Testis (tissue), 2 donors: ENCODE measurements at regions not wholly inside any gene's neighbourhood (a gene's known extent, or its start where the extent isn't known, plus 50 kb on each side); places are given as distances from the start of the nearest gene placed in this dataset.

Experiments used
- DNase-seq: peaks from one replicate; pipeline ENCODE4 v3.0.0-alpha.2; 2019
- H3K27ac ChIP-seq, 2 donors: fragments of 200-600 bp; sonication (generic); one replicate each; pipeline ENCODE4 v1.5.1; 2019
- H3K27me3 ChIP-seq: fragments of 200-600 bp; sonication (generic); one replicate; pipeline ENCODE4 v1.5.1; 2019
- H3K36me3 ChIP-seq: fragments of 200-600 bp; sonication (generic); one replicate; pipeline ENCODE4 v1.5.1; 2017; ENCODE audit warnings: low read depth; ENCODE audit errors: missing control alignments
- H3K4me1 ChIP-seq: fragments of 200-600 bp; sonication (generic); one replicate; pipeline ENCODE4 v1.5.1; 2019
- H3K4me3 ChIP-seq, 2 donors: fragments of 200-600 bp; sonication (generic); one replicate each; pipeline ENCODE4 v1.5.1; 2017 to 2019
- H3K9me3 ChIP-seq: fragments of 200-600 bp; sonication (generic); one replicate; pipeline ENCODE4 v1.5.1; 2017
- CTCF ChIP-seq, 3 experiments: fragments of 450-650 bp in 2 of 3; fragments of 200-600 bp in 1 of 3; sonication (generic) in 1 of 3; IDR thresholded peaks; one replicate each; pipeline ENCODE4 v1.5.1; 2016 to 2019; ENCODE audit warnings: antibody characterized with exemption in 3 of 3, mild to moderate bottlenecking in 2 of 3, moderate library complexity in 1 of 3
- POLR2A ChIP-seq: fragments of 450-650 bp; IDR thresholded peaks from one replicate; pipeline ENCODE4 v1.6.1; 2017; ENCODE audit warnings: antibody characterized with exemption, mild to moderate bottlenecking, moderate library complexity
- WGBS, 2 donors: methylation state at CpG; one replicate each; pipeline ENCODE4 v1.1.5; 2018; 5-methylcytosine and 5-hydroxymethylcytosine counted together
- intact Hi-C: fragments of 100-400 bp; cut with DNase I; formaldehyde crosslinking; loops from one replicate; pipeline ENCODE4 v1.15.1; 2023; ENCODE audit warnings: low total_unique reads

DNA sequence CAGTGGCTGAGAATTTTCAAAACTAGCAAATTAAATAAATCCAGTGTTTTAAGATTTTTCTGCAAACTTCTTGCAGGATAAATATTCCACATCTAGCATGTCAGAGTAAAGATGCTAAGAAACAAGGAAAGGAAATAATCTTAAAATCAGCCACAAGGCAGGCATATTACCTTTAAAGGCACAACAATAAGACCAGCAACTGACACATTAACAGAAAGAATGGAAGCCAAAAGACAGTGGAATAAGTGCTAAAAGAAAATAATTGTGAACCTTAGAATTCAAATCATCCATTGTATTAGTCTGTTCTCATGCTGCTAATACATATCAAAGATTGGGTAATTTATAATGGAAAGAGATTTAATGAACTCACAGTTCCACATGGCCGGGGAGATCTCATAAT, 132.4 kb downstream of the FAR1 start:
- no peak for DNase-seq
- Histone ChIP-seq H3K9me3 (no peaks in the 10 kb centered on the region), H3K27me3 (no peaks in the 10 kb centered on the region), H3K4me1 (no peaks in the 10 kb centered on the region), H3K36me3 (no peaks in the 10 kb centered on the region), H3K27ac (no peak overlapping the region), H3K4me3 (no peak overlapping the region)
- 75% methylated on average over 1 of the region's 1 CpG for WGBS, 2 donors
- intact Hi-C loops = no loop called here
- TF ChIP-seq CTCF (IDR thresholded peaks at IDR 0.05) (no peak), POLR2A (no peak)

DNA sequence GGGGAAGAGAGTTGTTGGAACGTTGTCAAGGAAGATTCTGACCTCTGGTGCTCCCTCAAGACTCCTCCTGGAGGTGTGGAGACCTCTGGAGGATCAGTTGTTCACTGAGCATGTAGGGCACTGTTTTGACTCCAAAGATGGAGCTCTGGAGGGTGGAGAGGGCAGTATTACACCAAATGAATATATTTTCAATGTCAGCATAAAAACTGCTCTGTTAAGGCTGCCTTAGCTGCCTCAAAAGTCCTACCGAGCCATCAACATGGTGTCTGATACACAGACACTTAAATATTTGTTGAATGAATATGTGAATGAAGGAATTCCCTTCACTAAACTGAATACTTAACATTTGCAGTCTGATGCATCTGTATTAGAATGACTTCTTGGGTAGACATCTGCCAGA, 144.2 kb upstream of the SPON1 start:
- H3K4me1 ChIP-seq = no peaks in the 10 kb centered on the region
- WGBS, 2 donors = 52 to 59% methylated on average over 2 of the region's 2 CpGs

GRCh38 chr11:13826505-13827278, 135.8 kb upstream of the SPON1 start:
- 67% methylated on average over 4 of the region's 4 CpGs for WGBS, 2 donors
- TF ChIP-seq CTCF (IDR thresholded peaks at IDR 0.05) (no peak), POLR2A (no peak)
- no peak for DNase-seq
- Histone ChIP-seq H3K36me3 (no peaks in the 10 kb centered on the region), H3K4me3 (no peak overlapping the region), H3K9me3 (no peaks in the 10 kb centered on the region), H3K27ac (no peak overlapping the region), H3K27me3 (no peaks in the 10 kb centered on the region), H3K4me1 (no peaks in the 10 kb centered on the region)
- intact Hi-C loops = no loop called here

More for the DNA sequence above, 144.2 kb upstream of the SPON1 start:
- no peaks in the 10 kb centered on the region for H3K36me3 ChIP-seq
- no peak overlapping the region for H3K27ac ChIP-seq
- intact Hi-C loops = no loop called here
- no peak for DNase-seq
- H3K27me3 ChIP-seq = no peaks in the 10 kb centered on the region
- H3K4me3 ChIP-seq = no peak overlapping the region
- no peaks in the 10 kb centered on the region for H3K9me3 ChIP-seq
- no peak for TF ChIP-seq CTCF (IDR thresholded peaks at IDR 0.05)
- TF ChIP-seq POLR2A = no peak

DNA sequence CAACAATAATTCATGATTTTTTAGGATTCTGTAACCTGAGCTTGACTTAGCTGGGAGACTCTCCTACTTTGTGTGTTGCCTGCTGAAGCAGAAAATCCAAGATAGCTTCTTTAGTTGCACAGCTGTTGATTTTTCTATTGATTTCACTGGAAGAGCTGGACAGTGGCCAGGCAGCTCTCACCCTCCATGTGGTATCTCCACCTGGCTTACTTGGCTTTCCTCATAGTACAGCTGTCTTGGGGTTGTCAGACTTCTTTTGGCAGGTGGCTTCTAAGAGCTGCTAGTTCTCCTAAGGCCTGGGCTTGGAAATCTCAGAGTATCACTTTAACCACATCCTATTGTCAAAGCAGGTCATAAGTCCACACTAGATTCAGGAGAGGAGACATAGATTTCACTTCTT, 130.8 kb upstream of the SPON1 start:
- Histone ChIP-seq H3K4me3 (no peak overlapping the region), H3K27me3 (no peaks in the 10 kb centered on the region), H3K9me3 (no peaks in the 10 kb centered on the region), H3K4me1 (no peaks in the 10 kb centered on the region), H3K36me3 (no peaks in the 10 kb centered on the region), H3K27ac (no peak overlapping the region)
- DNase-seq = no peak
- intact Hi-C loops = no loop called here
- no peak for TF ChIP-seq POLR2A
- no peak for TF ChIP-seq CTCF (IDR thresholded peaks at IDR 0.05)

DNA sequence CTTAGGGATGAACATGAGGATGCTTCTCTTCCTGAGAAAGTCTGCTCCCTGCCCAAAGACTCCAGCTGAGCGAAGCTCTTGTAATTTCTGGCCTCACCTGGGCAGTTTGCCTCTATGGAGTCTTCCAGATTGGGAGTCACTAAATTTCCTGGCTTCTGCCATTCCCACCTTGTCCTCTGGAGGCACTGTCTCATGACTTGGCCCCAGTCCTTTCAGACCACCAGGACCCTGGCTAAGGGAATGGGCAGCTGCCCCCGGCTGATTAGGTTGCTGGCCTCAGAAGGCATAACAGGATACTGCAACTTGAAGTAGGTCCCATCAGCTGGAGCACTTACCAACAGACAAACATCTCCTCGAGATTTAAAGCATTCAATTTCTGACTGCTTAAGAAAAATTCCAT, 128.1 kb upstream of the SPON1 start:
- no peaks in the 10 kb centered on the region for H3K9me3 ChIP-seq
- intact Hi-C loops = no loop called here
- no peaks in the 10 kb centered on the region for H3K4me1 ChIP-seq
- no peak for TF ChIP-seq POLR2A
- TF ChIP-seq CTCF (IDR thresholded peaks at IDR 0.05) = no peak
- WGBS, 2 donors = 60 to 61% methylated on average over 3 of the region's 3 CpGs
- H3K36me3 ChIP-seq = no peaks in the 10 kb centered on the region
- no peak overlapping the region for H3K27ac ChIP-seq
- DNase-seq = no peak
- H3K4me3 ChIP-seq = no peak overlapping the region
- H3K27me3 ChIP-seq = no peaks in the 10 kb centered on the region
